ENCODE measurements at regions not wholly inside any gene's neighbourhood (a gene's known extent, or its start where the extent isn't known, plus 50 kb on each side); places are given as distances from the start of the nearest gene placed in this dataset.

GRCh38 chr5:29498412-29498811 lies 1695.1 kb upstream of the CDH6 start:
- TF ChIP-seq CTCF (IDR thresholded peaks at IDR 0.05), result no peak
- no peak for TF ChIP-seq POLR2A (IDR thresholded peaks at IDR 0.05)

Data from body of pancreas (tissue), 4 donors.